SU-DHL-6 (cell line): ENCODE measurements at regions not wholly inside any gene's neighbourhood (a gene's known extent, or its start where the extent isn't known, plus 50 kb on each side); places are given as distances from the start of the nearest gene placed in this dataset.

Experiments
- CTCF ChIP-seq: fragments of 200-600 bp; sonication (generic); IDR thresholded peaks from one replicate; pipeline ENCODE4 v1.5.1; 2017; ENCODE audit warnings: antibody characterized with exemption, mild to moderate bottlenecking, low read length, moderate library complexity; ENCODE audit not compliant: insufficient read depth, poor library complexity, severe bottlenecking
- EZH2phosphoT487 ChIP-seq: fragments of 200-600 bp; sonication (generic), shearing (Covaris generic); conservative IDR thresholded peaks from 2 replicates; pipeline ENCODE4 v1.6.1; 2018; ENCODE audit warnings: mild to moderate bottlenecking, antibody characterized with exemption, low read length, moderate library complexity, mixed read lengths

GRCh38 chr5:124996764-124997077 lies 250.3 kb upstream of the ZNF608 start:
- TF ChIP-seq CTCF = no peak
- TF ChIP-seq EZH2phosphoT487 = no peak
